Right atrium auricular region (tissue), 2 donors: ENCODE measurements at regions not wholly inside any gene's neighbourhood (a gene's known extent, or its start where the extent isn't known, plus 50 kb on each side); places are given as distances from the start of the nearest gene placed in this dataset.

Experiments used
- DNase-seq: peaks from one replicate; pipeline ENCODE4 v3.0.0-alpha.2; 2019; ENCODE audit warnings: low spot score
- H3K27ac ChIP-seq, 2 donors: fragments of 200-600 bp; sonication (generic); 1 replicate in 1 of 2; 2 replicates in 1 of 2; pipeline ENCODE4 v1.5.1; 2016 to 2019
- H3K27me3 ChIP-seq, 2 donors: fragments of 200-600 bp; sonication (generic); one replicate each; pipeline versions ENCODE4 v1.5.1 to v1.6.0; 2017 to 2019
- H3K36me3 ChIP-seq: fragments of 200-600 bp; sonication (generic); one replicate; pipeline ENCODE4 v1.5.1; 2016
- H3K4me1 ChIP-seq, 2 donors: fragments of 200-600 bp; sonication (generic); one replicate each; pipeline versions ENCODE4 v1.5.1 to v1.6.0; 2017 to 2019
- H3K4me3 ChIP-seq, 2 donors: fragments of 200-600 bp; sonication (generic); 1 replicate in 1 of 2; 2 replicates in 1 of 2; pipeline ENCODE4 v1.5.1; 2017 to 2019; ENCODE audit warnings: mild to moderate bottlenecking in 1 of 2, moderate library complexity in 1 of 2
- H3K9me3 ChIP-seq, 2 donors: fragments of 200-600 bp; sonication (generic); one replicate each; pipeline ENCODE4 v1.5.1; 2019
- CTCF ChIP-seq, 2 donors: fragments of 200-600 bp; sonication (generic); IDR thresholded peaks; one replicate each; pipeline ENCODE4 v1.5.1; 2019; ENCODE audit warnings: antibody characterized with exemption in 2 of 2

GRCh38 chr6:126738641-126739040 is 379.8 kb upstream of the RSPO3 start:
- no peak for DNase-seq
- Histone ChIP-seq H3K36me3 (no peaks in the 10 kb centered on the region), H3K27me3 (no peaks in the 10 kb centered on the region), H3K9me3 (no peaks in the 10 kb centered on the region), H3K4me1 (no peaks in the 10 kb centered on the region), H3K27ac (no peak overlapping the region), H3K4me3 (no peak overlapping the region)
- no peak for TF ChIP-seq CTCF (IDR thresholded peaks at IDR 0.05)

- Histone ChIP-seq H3K9me3 (no peaks in the 10 kb centered on the region), H3K27ac (no peak overlapping the region), H3K36me3 (no peaks in the 10 kb centered on the region), H3K27me3 (no peaks in the 10 kb centered on the region), H3K4me1 (no peaks in the 10 kb centered on the region), H3K4me3 (no peak overlapping the region)
- TF ChIP-seq CTCF (IDR thresholded peaks at IDR 0.05) = no peak
- no peak for DNase-seq
Measured at GRCh38 chr6:126743076-126743475, 375.4 kb upstream of the RSPO3 start.

- Histone ChIP-seq H3K27ac (no peak overlapping the region), H3K4me1 (no peaks in the 10 kb centered on the region), H3K27me3 (no peaks in the 10 kb centered on the region), H3K4me3 (no peak overlapping the region), H3K9me3 (peaks cover 0 to 26% of the 10 kb centered on the region in 2 donors), H3K36me3 (no peaks in the 10 kb centered on the region)
- no peak for TF ChIP-seq CTCF (IDR thresholded peaks at IDR 0.05)
- DNase-seq = no peak
Measured at GRCh38 chr6:126747728-126748540, 370.5 kb upstream of the RSPO3 start.

- Histone ChIP-seq H3K27ac (no peak overlapping the region), H3K27me3 (no peaks in the 10 kb centered on the region), H3K4me1 (no peaks in the 10 kb centered on the region), H3K4me3 (no peak overlapping the region), H3K36me3 (no peaks in the 10 kb centered on the region), H3K9me3 (peaks cover 0 to 26% of the 10 kb centered on the region in 2 donors)
- no peak for TF ChIP-seq CTCF (IDR thresholded peaks at IDR 0.05)
- DNase-seq = no peak
Measured at GRCh38 chr6:126753606-126754005, 364.9 kb upstream of the RSPO3 start.

GRCh38 chr6:126761854-126762253 is 356.6 kb upstream of the RSPO3 start:
- no peak overlapping the region for H3K27ac ChIP-seq
- H3K4me1 ChIP-seq = no peaks in the 10 kb centered on the region
- no peaks in the 10 kb centered on the region for H3K36me3 ChIP-seq
- no peaks in the 10 kb centered on the region for H3K27me3 ChIP-seq
- H3K4me3 ChIP-seq = no peak overlapping the region
- no peaks in the 10 kb centered on the region for H3K9me3 ChIP-seq
- DNase-seq = no peak
- TF ChIP-seq CTCF (IDR thresholded peaks at IDR 0.05) = no peak

GRCh38 chr6:126764104-126764503 is 354.4 kb upstream of the RSPO3 start:
- no peak overlapping the region for H3K27ac ChIP-seq
- no peak overlapping the region for H3K4me3 ChIP-seq
- H3K36me3 ChIP-seq = no peaks in the 10 kb centered on the region
- DNase-seq = no peak
- no peaks in the 10 kb centered on the region for H3K9me3 ChIP-seq
- TF ChIP-seq CTCF (IDR thresholded peaks at IDR 0.05) = no peak
- H3K4me1 ChIP-seq = no peaks in the 10 kb centered on the region
- no peaks in the 10 kb centered on the region for H3K27me3 ChIP-seq
